ENCODE measurements at regions not wholly inside any gene's neighbourhood (a gene's known extent, or its start where the extent isn't known, plus 50 kb on each side); places are given as distances from the start of the nearest gene placed in this dataset.

DNA sequence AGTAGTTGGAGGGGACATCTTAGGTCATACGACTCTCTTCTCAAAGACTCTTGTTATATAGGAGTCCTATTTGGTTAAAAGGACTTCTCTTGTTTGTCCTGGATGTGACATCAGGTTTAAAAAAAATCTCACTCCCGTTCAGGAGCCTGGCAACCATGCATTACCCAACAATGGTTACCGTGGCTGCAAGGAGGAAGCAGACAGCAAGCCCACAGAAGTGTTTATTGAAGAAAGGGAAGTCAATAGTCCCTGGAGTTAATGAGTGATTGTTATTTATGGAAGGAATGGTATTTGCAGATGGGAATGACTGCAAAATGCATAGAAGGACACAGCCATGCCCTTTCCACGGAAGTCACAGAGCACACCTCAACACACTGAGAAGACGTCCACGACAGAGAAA lies 75.9 kb upstream of the ENPP6 start:
- no peak overlapping the region for H3K4me3 ChIP-seq (ENCODE audit: low read length)
- DNase-seq (ENCODE audit: low read depth) = no peak
- TF ChIP-seq CTCF (conservative IDR thresholded peaks at IDR 0.05; ENCODE audit: low read length) = no peak

- no peak for DNase-seq (ENCODE audit: low read depth)
- no peak for TF ChIP-seq CTCF (conservative IDR thresholded peaks at IDR 0.05; ENCODE audit: low read length)
- no peak overlapping the region for H3K4me3 ChIP-seq (ENCODE audit: low read length)
Measured at GRCh38 chr4:184292877-184293276, 75.2 kb upstream of the ENPP6 start.

GRCh38 chr4:184292465-184292867 lies 74.8 kb upstream of the ENPP6 start:
- no peak for DNase-seq (ENCODE audit: low read depth)
- no peak overlapping the region for H3K4me3 ChIP-seq (ENCODE audit: low read length)
- TF ChIP-seq CTCF (conservative IDR thresholded peaks at IDR 0.05; ENCODE audit: low read length) = no peak

DNA sequence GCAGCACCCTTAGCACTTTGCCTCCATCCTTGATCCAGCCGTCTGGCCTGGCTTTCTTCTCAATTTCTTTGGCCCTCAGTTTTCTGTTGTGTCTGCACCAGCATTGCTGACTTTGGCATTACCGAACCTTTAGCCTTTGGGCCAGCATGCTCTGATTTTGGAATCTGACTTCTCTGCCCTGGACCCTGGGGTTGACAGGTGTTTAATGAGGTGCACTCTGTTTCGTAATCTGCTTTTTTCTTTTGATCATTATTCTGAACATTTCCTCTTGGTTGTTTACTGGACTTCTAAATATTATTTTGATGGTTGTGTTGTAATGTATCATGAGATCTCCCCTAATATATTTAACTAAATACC lies 71.5 kb upstream of the ENPP6 start:
- no peak for TF ChIP-seq CTCF (conservative IDR thresholded peaks at IDR 0.05; ENCODE audit: low read length)
- H3K4me3 ChIP-seq (ENCODE audit: low read length) = no peak overlapping the region
- DNase-seq (ENCODE audit: low read depth) = no peak

- TF ChIP-seq CTCF (conservative IDR thresholded peaks at IDR 0.05; ENCODE audit: low read length) = no peak
- no peak for DNase-seq (ENCODE audit: low read depth)
- no peak overlapping the region for H3K4me3 ChIP-seq (ENCODE audit: low read length)
Measured at GRCh38 chr4:184288451-184289178, 70.9 kb upstream of the ENPP6 start.

- no peak overlapping the region for H3K4me3 ChIP-seq (ENCODE audit: low read length)
- peak; percentile 45 for DNase-seq (ENCODE audit: low read depth)
- peak; percentile 41 for TF ChIP-seq CTCF (conservative IDR thresholded peaks at IDR 0.05; ENCODE audit: low read length)
Measured at GRCh38 chr4:184287697-184288255, 70.1 kb upstream of the ENPP6 start.

- no peak for TF ChIP-seq CTCF (conservative IDR thresholded peaks at IDR 0.05; ENCODE audit: low read length)
- DNase-seq (ENCODE audit: low read depth) = peak; percentile 53
Measured at GRCh38 chr4:184286358-184286757, 68.7 kb upstream of the ENPP6 start.

More at GRCh38 chr4:184286358-184286757, 68.7 kb upstream of the ENPP6 start:
- no peak overlapping the region for H3K4me3 ChIP-seq (ENCODE audit: low read length)
